HG03025 (cell line): ENCODE measurements at regions not wholly inside any gene's neighbourhood (a gene's known extent, or its start where the extent isn't known, plus 50 kb on each side); places are given as distances from the start of the nearest gene placed in this dataset.
"Not testable (repeated sequence)": the region's sequence is repeated elsewhere in the genome, so short reads cannot be mapped to it uniquely, and the experiment has no call there.

Source experiments
- ATAC-seq: cut with Tn5 transposase; IDR thresholded peaks from one replicate; pipeline ENCODE4 v1.9.1; 2021; ENCODE audit warnings: mild to moderate bottlenecking, moderate library complexity; ENCODE audit not compliant: unreplicated experiment, low FRiP score

DNA sequence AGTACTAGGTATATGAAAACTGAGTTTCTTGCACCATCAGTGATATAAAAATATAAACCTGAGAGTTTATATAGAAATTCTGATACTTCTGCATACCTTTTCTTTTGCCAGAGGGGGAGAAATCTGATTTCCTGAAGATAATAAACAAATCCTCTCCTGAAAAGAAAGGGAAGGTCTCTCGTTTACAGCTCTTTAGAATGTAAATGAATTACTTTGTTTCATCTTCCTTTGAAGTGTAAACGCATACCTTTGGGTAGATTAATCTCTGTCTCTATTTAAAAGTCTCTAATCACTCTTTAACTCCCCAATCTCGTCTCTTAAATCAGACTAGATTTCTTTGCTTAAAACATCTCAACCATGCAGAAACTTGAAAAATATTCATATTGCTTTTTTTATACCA lies 1092.9 kb downstream of the SLITRK5 start:
- ATAC-seq = no peak

- ATAC-seq = no peak
Observed at GRCh38 chr13:88800505-88800904, 1129.3 kb downstream of the SLITRK5 start.

GRCh38 chr13:88801361-88801760 lies 1130.2 kb downstream of the SLITRK5 start:
- ATAC-seq = no peak

DNA sequence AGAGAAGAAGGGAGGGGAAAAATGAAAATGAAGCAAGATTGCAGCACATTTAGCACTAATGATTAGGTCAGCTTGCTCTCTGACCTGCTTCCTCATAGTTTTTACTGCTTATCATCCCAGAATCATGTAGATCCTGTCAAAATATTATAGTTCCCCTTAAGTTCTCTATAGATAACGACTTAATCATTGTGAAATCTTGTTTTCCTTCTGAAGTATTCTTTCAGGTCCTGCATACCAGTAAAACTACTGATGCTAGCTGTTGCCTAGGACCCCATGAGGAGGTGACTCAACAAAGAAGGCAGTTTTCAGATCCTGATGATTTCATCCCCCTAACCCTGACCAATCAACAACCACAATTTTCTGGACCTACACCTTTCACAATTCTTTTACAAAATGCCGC lies 1131.7 kb downstream of the SLITRK5 start:
- no peak for ATAC-seq

DNA sequence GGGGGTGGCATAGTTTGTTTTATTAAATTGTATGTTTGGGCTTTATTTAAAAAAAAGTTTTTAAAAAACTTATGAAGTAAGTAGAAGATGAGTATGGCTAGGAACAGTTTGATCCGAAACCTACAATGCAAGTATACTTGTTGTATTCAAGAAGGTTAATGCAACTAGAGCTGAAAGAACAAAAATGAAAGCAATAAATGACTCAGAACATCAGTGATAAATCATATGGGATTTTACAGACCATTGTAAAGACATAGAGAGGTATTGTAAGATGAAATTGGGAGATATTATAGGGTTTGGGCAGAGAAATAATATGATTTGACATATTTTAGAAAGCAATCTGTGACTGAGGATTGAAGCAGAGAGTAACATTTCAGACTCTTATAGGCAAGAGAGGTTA lies 1135.3 kb downstream of the SLITRK5 start:
- ATAC-seq = no peak

DNA sequence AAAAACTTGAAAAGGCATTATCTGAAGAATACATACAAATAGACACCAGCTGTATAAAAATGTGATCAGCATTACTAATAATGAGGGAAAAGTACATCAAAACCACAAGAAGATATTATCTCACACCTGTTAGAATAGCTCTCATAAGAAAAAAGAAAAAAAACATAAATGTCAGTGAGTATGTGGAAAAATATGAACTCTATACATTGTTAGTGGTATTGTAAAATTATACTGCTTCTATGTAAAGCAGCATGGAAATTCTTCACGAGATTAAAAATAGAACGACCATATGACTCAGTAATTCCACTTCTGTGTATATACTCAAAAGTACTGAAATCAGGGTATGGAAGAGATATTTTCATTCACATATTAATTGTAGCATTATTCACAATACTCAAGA lies 1146.4 kb downstream of the SLITRK5 start:
- ATAC-seq = no peak

DNA sequence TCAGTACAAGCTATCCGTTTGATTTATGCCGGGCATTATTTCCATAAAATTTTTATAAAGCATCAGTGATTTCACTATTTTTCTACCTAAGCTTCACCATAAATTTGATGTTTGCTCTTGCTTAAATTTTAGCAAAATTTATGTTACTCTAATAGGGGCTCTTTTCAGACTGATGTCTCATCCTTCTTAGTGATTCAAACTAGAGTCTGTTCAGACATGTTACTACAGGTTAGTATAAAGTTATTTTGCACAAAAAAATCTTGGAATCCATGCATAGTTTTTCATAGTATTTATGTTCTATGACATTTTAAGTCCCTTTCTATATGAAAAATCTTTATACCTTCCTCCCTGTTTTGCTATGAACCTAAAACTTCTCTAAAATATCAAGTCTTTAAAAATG lies 1151.9 kb downstream of the SLITRK5 start:
- ATAC-seq = no peak

- no peak for ATAC-seq
Observed at GRCh38 chr13:88824218-88824617, 1153.0 kb downstream of the SLITRK5 start.

DNA sequence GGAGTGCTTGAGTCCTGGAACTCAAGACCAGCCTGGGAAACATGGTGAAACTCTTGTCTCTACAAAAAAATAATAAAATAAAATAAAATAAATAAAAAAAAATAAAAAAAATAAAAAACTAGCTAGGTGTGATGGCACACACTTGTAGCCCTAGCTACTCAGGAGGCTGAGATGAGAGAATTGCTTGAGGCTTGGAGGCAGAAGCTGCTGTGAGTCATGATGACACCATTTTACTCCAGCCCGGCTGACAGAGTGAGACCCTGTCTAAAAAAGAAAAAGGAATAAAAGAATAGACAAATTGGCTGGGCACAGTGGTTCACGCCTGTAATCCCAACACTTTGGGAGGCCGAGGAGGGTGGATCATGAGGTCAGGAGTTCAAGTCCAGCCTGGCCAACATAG lies 1168.9 kb downstream of the SLITRK5 start:
- no peak for ATAC-seq

GRCh38 chr13:88852293-88852692 lies 1181.1 kb downstream of the SLITRK5 start:
- ATAC-seq = not testable (repeated sequence)

DNA sequence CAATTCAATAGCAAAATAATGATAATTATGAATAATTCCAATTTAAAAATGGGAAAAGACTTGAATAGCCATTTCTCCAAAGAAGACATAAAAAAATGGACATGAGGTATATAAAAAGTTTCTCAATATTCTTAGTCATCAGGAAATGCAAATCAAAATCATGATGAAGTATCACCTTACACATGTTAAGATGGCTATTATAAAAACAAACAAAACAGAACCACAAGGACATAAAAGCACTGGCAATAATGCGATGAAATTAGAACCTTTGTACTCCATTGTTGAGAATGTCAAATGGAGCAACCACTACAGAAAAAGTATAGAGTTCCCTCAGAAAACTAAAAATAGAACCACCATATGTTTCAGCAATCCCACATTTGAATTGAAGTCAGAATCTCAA lies 1186.1 kb downstream of the SLITRK5 start:
- ATAC-seq = no peak

DNA sequence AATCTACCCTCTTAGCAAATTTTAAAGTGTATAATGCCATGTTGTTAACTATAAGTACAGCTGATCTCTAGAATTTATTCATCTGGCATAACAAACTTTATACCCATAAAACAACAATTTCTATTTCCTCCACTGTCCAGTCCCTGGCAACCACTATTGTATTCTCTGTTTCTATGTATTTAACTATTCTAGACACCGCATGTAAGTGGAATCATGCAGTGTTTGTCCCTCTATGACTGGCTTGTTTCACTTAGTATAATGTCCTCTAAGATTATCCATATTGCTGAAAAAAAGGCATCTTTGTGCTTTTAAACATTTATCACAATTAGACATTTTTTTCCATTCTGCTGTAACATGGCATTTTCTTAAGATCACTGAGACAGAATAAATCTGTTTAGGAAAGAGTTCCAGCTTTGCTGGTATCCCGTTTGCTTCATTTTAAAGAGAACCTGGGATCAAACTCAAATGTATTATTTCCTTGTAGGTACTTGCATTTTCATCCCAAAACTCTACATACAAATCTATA lies 1191.0 kb downstream of the SLITRK5 start:
- ATAC-seq = no peak

- ATAC-seq = no peak
Observed at GRCh38 chr13:88863116-88863515, 1191.9 kb downstream of the SLITRK5 start.

DNA sequence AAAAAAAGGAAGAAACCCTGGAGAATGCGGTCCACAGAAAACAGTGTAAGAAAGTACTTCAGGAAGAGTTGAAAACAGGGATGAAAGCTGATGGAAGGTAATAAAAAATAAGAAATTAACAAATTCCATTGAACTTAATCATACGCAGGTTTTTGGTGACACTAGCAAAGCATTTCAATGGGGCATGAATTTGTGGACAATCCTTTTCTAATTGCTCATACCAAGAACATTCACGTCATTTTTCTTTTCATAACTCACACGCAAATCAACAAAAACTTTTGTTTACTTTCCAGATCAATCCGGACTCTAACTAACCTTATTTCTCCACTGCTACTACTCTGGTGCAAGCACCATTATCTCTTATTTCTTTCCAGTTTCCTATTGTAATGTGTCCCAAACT lies 1195.0 kb downstream of the SLITRK5 start:
- ATAC-seq = no peak

DNA sequence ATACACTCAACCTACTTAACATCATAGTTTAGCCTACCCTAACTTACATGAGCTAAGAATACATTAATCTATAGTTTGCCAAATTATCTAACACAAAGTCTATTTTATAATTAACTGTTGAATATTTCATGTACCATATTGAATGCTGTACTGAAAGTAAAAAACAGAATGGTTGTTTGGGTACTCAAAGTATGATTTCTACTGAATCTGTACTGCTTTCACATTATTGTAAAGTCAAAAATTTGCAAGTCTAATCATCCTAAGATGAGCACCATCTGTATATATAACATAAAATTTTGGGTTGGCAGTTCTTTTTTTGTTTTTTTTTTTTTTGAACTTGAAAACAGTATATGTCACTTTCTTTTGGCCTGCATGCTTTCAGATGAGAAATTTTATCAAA lies 1212.6 kb downstream of the SLITRK5 start:
- ATAC-seq = no peak

- ATAC-seq = no peak
Observed at GRCh38 chr13:88887045-88887662, 1216.0 kb downstream of the SLITRK5 start.

DNA sequence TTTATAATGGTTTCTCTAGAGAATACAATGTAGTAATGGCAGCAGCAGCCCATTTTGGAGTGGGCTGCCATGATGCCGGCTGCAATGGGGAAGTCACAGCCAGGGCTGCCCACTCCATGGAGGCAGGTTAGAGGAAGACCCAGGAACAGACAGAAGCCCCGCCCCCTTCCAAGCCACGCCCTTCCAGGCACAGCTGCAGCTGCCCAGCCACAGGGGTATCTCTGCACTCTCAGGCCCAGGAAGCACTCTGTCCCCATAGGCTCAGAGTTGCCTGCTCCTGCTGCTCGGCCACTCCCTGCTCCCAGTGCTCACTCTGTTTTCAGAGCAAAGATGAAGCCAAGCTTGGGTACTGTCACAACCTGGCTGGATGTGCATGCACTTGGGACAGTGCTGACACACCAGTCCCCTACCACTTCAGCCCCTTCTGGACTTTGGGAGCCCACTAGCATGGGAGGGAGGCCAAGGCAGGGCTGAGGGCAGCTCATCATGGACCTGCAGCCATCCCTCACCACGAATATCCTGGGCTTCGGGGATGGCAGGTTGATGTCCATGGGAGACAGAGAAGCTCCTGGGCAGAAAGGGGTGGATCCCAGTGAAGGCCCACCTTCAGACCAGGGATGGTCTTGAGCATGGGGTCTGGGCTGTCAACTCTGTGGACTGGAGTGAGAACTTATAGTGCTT lies 1224.2 kb downstream of the SLITRK5 start:
- ATAC-seq = no peak

GRCh38 chr13:88896466-88896865 lies 1225.3 kb downstream of the SLITRK5 start:
- no peak for ATAC-seq

DNA sequence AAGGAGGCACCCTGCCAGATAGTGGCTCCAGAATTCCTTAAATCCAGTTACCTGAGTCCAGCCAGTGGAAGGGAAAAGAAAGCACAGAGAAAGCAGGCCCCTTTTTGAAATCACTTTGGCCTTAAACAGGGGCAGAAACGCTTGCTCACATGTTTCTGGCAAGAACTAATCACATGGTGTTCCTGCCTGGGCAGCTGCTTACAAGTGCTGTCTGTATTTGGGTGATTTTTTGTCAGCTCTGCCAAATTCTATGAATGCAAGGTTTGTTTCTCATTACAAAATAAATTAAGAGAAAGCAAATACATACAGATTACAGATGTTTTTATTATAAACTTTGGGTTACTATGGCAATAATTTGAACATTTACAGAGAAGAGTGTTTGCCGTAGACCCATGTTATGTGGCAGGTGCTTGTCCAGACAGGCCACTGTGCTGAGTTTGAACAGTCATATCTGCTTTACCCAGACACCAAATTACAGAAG lies 1237.8 kb downstream of the SLITRK5 start:
- ATAC-seq = no peak

- ATAC-seq = peak; percentile 85
Observed at GRCh38 chr13:88919970-88920628, 1248.9 kb downstream of the SLITRK5 start.

- no peak for ATAC-seq
Observed at GRCh38 chr13:88925954-88926353, 1254.8 kb downstream of the SLITRK5 start.
